Ishikawa (cell line): ENCODE measurements at regions not wholly inside any gene's neighbourhood (a gene's known extent, or its start where the extent isn't known, plus 50 kb on each side); places are given as distances from the start of the nearest gene placed in this dataset.

Source experiments
- CEBPB ChIP-seq: IDR thresholded peaks from 2 replicates; pipeline ENCODE4 v1.6.1; 2012
- CREB1 ChIP-seq: IDR thresholded peaks from 2 replicates; pipeline ENCODE4 v1.6.1; 2012; ENCODE audit warnings: low read depth
- EGR1 ChIP-seq: IDR thresholded peaks from 2 replicates; pipeline ENCODE4 v1.6.1; 2012
- EP300 ChIP-seq: IDR thresholded peaks from 2 replicates; pipeline ENCODE4 v1.6.1; 2012; ENCODE audit warnings: borderline replicate concordance
- MAX ChIP-seq: IDR thresholded peaks from 2 replicates; pipeline ENCODE4 v1.6.1; 2012
- RAD21 ChIP-seq: IDR thresholded peaks from 2 replicates; pipeline ENCODE4 v1.6.1; 2012; ENCODE audit warnings: low read depth
- REST ChIP-seq: IDR thresholded peaks from 2 replicates; pipeline ENCODE4 v1.6.1; 2012; ENCODE audit warnings: low read depth, mild to moderate bottlenecking
- TAF1 ChIP-seq: IDR thresholded peaks from 2 replicates; pipeline ENCODE4 v1.6.1; 2012; ENCODE audit warnings: low read depth, mild to moderate bottlenecking
- TCF12 ChIP-seq: IDR thresholded peaks from 2 replicates; pipeline ENCODE4 v1.6.1; 2012; ENCODE audit warnings: low read depth
- TEAD4 ChIP-seq: IDR thresholded peaks from 2 replicates; pipeline ENCODE4 v1.6.1; 2012
- YY1 ChIP-seq: IDR thresholded peaks from 2 replicates; pipeline ENCODE4 v1.6.1; 2012; ENCODE audit warnings: low read depth

GRCh38 chr7:68562323-68562899 is 1035.9 kb upstream of the AUTS2 start:
- TF ChIP-seq RAD21 (no peak), CEBPB (no peak), TAF1 (no peak), REST (no peak), CREB1 (no peak), EP300 (no peak), MAX (no peak), TCF12 (no peak), YY1 (no peak), EGR1 (no peak), TEAD4 (no peak)
